NCI-H2196 treated with DMSO at 0.1 percent for 48 hours (cell line): ENCODE measurements at regions not wholly inside any gene's neighbourhood (a gene's known extent, or its start where the extent isn't known, plus 50 kb on each side); places are given as distances from the start of the nearest gene placed in this dataset.

ENCODE experiments used
- DNase-seq: peaks from one replicate; lab custom pipeline; 2025; ENCODE audit not compliant: unreplicated experiment; lab: John Stamatoyannopoulos, UW

DNA sequence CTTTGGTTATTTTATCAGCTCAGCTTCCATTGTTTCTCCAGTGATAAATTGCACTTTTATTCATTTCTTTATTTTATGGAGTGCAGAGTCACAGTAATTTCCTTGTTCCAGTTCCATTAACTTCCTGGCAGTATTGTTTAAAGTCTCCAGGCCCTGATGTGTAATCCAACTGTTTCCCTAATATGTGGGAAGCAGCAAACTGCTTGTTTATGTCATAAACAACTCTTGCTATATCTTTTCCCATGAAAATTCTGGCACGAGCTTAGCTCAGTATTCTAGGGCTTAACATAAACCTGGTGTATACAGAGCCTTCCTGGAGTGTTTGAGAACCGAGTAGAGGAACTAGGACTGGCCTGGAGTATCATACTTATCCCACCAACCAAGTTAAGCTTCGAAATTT lies 83.5 kb upstream of the ARGLU1 start:
- DNase-seq: no peak

DNA sequence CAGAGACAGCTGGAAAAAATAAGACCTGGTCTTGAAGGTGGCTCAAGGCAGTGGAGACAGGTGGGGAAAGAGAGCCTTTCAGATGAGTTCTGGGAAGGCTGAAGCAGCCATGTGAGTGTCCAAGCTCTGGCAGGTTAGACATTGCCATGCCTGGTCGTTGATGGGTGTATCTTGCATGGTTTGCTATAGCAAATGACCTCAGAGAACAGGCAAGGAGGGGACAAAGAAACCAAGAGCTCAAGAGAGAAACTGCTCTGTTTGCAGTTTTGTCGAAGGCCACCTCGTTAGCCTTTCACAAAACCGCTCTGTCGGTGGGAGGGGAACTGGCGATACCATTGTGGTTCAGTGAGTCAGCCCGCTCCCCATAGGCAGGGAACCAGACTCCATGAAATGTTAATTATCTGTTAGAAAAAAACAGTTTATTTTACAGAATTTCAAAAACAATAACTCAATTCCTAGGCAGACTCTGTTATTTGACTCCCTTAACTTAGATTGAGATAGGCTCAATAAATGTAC lies 82.8 kb upstream of the ARGLU1 start:
- DNase-seq: no peak

DNA sequence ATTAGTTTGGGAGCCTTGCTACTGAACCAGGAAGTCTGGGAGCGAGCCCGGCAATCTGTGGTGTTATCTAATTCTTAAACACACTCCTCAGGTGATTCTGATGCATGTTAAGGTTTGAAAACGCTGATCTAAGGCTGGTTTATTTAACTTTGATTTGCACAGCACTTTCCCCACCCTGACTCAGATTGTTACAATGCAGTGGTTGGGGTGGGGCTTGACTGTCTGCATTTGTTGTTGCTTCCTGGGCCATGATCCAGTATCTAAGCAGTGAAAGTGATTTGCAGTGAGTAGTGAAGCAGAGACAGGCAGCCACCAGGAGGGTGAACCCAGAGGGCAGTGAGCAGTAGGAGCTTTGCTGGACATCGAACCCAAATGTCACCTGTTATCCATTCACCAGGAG lies 81.6 kb upstream of the ARGLU1 start:
- no peak for DNase-seq

DNA sequence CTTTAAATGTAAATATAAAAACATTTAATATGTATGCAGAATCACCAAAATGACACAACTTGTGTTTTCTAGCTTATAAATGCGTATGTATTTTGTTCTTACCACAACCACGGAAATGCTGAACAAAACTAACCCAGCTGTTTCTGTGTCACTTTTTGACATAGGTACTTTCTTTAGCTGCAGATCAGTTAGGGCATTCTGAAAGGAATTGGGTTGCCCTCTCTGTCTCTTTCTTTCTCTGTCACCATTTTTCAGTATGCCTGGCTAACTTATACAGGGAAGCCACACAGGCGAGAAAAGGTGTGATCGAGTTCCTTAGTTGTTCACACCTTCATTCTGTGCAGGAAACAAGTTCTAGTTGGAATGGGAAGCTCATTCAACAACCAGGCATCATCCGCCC lies 72.6 kb upstream of the ARGLU1 start:
- DNase-seq: no peak

DNA sequence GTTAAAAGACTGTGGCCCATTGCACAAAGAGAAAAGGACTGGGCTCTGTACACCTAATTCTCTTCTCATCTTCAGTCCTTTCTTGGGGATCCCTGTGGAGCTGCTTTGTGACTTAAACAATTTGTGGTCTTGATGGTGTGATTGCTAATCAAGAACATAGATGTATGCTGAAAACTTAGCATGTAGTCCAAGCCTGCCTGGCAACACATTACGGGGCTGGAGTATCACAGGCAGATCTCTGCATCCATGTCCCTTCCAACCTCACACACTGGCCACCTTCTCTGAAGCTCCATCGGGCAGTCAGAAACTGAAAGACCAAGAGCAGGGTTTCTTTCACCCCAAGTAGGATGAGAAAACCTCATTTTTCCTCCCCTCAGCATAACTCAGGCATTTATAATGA lies 69.6 kb upstream of the ARGLU1 start:
- DNase-seq: no peak

DNA sequence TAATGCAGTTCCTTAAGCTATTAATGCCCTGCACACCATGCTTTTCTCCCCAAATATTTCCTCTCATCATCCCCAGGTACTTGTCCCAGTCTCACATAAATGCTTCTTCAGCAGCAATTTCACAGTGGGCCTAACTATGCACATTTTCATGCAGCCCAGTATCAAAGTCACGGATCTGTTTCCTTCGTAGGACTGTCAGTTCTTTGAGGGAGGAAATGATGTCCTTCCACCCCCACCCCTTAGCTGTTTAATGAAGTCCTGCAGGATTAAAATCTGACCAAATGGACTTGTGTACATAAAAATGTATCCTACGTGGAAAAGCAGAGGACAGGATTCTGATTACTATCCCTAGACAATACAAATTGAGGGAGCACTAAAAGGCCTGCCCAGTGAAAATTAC lies 68.6 kb upstream of the ARGLU1 start:
- no peak for DNase-seq

DNA sequence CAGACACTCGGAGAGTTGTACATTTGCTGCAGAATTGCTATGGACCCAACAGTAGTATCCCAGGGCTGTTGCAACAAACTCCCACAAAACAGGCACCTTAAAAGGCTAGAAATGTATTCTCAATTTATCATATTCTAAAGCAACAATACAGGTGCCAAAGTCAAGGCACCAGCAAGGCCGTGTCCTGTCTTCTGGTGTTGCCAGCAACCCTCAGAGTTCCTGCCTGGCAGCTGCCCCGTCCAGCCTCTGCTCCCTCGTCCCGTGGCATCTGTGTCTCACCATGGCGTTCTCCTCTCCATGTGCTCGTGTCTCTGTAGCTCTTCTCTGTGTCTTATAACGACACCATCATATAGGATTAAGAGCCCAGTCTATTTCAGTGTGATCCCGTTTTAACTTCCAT lies 67.7 kb upstream of the ARGLU1 start:
- no peak for DNase-seq

DNA sequence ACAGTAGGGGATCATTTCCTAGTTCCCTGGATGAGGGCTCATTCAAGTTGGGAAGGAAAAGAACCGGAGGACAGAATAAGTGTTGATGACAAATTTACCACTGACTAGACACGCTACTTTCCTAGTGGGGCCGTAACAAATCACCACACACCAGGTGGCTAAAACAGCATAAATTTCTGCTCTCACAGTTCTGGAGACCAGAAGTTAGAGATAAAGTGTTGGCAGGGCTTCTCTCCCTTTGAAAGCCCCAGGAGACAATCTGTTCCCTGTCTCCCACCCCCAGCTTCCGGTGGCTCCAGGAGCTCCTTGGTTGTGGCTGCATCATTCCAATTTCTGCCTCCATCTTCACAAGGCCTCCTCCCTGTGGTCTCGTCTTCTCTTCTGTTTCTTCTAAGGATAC lies 65.4 kb upstream of the ARGLU1 start:
- DNase-seq: no peak

DNA sequence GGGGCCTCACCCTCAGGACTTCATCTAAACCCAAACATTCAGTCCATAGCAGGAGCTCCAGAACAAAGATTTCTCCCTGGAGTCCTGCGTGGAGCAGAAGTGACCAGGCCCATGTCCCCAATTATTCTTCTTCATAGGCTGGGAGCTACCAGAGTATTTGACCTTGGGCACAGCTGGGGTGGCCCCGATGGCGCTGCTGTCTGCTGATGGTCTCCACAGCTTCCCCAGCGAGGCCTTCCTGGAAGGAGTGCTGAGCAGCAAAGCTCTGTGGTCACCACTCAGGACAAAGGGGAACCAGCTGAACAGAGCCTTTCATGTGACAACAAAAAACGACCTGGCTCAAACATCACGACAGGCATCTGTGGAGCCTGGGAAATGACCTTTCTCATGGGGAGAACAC lies 62.7 kb upstream of the ARGLU1 start:
- no peak for DNase-seq

DNA sequence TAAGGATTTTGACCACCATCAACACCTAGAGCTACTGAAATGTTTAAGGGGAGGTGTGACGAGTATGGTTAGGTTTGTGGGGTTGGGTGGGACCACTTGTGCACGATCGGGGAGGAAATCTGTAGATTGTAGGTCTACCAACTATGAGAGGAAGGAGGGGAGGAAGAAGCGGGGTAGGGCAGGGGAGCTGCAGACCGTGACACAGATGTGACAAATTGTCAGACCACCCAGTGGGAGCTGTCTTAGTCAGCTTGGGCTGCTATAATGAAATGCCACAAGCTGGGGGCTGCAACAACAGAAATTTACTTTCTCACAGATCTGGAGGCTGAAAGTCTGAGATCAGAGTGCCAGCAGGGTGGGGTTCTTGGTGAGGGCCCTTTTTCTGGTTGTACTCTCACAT lies 62.2 kb upstream of the ARGLU1 start:
- no peak for DNase-seq

DNA sequence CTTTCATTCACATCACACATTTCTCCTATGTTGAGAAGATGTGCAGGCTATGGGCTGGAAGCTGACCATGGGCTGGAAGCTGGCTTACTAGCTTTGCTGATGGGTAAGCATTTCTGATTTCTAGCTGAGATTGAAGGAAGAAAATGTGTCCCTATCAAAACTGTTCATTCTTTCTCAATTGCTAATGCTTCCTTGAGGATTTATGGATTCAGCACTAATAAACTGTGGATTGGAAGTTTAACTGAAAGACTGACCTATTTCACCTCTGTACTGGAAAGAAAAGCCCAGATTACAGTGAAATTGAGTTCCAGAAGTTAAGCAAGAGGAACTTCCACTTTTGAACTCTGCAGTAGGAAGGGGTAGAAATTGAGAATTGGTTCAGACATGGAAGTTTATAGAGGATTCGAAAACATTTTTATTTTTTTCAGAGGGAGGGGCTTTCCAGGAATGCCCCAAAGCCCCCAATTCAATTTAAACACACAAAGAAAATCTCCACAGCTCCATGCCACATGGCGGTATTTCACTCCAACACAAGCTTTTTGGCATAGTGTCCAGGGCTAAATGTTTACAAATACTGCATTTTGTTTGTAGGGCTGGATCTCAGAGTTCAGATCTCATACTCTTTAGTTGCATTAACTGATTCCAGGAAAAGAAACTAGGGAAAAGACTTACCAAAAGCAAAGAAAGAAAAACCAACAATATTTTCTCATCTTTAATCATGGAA lies 61.2 kb upstream of the ARGLU1 start:
- DNase-seq: no peak

DNA sequence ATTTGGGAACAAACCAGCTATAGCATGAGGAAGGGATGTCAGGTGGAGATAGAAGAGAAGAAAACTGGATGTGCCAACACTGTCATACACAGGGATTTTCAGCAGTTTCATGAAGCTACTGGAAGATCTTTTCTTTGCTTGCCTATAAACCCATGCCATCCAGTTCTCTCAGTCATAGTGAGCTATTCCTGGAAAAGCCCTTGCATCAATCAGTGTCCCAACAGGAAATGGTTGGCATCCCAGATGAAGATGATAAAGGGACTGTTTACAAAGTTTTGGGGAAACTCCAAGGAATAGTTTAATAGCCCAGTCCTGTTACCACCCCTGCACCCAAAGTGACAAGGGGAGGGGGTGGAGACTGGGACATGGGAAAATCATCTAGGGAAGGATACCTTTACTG lies 58.5 kb upstream of the ARGLU1 start:
- DNase-seq: no peak

DNA sequence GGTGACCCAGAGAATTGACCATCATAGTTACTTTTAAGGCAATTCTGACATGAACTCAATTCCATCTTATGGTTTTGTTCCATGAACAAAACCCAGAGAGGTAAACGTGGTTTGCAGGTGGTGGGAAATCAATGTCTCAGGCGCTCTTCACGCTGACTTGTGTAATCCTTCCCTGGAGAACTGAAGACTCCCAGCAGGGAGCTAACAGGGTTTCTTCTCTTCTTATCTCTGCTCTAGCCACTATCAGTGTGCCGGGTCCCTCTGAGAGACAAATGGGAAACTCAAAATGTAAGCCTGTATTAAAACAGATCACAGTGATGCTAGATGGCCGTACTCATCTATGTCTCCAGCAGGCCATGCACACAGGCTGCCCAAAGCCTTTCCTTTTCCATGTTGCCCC lies 57.6 kb upstream of the ARGLU1 start:
- no peak for DNase-seq

DNA sequence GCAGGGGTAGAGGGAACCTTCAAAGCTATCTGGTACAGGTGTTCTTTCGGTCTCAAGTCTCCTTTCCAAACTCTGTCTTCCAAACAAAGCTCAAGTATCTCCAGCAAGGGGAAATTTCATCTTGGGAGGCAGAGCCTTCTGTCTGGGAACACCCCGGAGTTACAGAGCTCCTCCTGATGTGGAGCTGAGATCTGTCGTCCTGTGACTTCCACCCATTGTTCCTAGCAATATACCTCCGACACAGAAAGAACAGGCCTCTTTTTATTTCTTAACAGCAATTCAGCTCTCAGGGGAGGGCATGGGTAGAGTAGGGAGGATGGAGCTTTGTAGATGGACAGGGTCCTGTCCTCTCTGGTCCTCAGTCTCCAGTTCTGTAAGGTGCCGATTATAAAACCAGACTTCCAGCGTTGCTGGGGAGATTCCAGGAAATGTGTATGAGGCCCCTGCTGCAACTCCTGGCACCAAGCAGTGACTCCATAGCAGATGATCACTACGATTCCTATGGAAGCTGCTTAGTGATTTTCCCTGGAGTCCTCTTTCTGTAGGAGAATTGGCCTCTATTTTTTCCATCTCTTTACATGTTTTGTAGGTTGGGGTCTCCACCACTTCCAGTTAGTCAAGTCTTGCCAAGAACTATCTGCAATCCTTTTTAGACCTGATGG lies 56.0 kb upstream of the ARGLU1 start:
- DNase-seq: no peak

DNA sequence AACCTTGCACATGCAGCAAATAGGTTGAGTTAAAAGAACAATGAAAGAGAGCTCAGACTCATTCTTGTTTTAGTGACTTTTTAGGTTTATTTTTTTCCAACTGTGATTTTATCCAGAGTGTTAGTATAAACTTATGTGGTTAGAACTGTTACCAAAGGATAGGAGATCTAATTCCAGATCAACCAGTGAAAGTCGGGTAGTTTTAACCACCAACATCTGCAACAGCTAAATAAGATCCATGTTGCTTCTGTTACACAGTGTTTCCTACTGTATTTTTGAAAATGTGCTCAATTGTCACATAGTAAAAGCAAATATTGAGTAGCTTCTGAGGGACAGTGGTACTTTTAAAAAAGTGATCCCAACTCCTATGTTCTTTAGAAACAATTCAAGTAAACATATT lies 53.9 kb upstream of the ARGLU1 start:
- DNase-seq: no peak

DNA sequence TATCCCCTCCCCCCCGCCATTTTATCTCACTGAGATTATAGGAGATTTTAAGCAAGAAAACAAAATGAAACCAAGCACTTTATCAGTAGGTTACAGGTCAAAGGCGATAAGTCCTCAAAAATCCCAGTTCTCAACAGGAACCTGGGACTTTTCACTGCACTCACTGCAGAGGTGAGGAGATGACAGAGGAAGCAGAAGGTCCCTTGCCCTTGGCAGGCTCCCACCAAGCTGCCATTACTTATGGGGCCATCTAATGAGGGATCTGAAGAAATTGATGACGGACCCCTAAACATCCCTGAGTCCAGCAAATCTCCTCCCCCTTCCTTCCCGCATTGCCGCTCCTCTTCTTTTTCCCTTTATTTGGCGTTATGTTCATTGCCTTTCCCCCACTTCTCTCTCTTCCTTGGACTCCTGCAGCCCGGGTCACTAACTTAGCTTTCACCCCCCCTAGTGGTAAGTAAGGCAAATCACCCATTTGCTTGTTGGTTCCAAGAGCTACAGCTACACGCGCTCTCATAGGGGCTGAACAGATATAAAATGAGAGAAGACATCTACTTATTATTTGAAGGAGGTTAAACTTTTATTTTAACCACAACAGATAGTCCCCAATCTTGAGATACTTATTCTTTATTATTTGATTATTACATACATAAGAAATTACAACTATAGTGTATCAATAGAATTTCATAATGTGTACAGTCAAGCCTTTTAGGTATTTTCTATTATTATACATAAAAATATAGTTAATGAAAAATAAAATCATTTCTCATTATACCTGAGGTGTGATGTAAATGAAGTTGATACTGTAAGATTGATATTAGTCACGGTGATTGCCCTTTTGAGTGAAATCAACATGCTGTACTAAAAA lies 52.0 kb upstream of the ARGLU1 start:
- peak; percentile 8 for DNase-seq
